DND-41 (cell line): ENCODE measurements at regions not wholly inside any gene's neighbourhood (a gene's known extent, or its start where the extent isn't known, plus 50 kb on each side); places are given as distances from the start of the nearest gene placed in this dataset.

Experiments
- ATAC-seq: fragments of 200-7000 bp; cut with Tn5 transposase; 3 replicates; pipeline ENCODE4 v1.9.1; 2021; ENCODE audit warnings: low read depth; ENCODE audit not compliant: insufficient read depth
- DNase-seq: peaks from one replicate; pipeline ENCODE4 v3.0.0-alpha.2; 2020
- H2AFZ ChIP-seq: 2 replicates; pipeline ENCODE4 v1.6.0; 2012; ENCODE audit warnings: low read depth, low read length
- H3K27ac ChIP-seq: 2 replicates; pipeline ENCODE4 v1.5.1; 2012; ENCODE audit warnings: low read length, inconsistent platforms
- H3K27me3 ChIP-seq: fragments of 200-600 bp; sonication (generic); 2 replicates; pipeline ENCODE4 v1.6.0; 2012; ENCODE audit warnings: low read length, mild to moderate bottlenecking, inconsistent platforms; ENCODE audit not compliant: insufficient read depth, poor library complexity
- H3K36me3 ChIP-seq: 2 replicates; pipeline ENCODE4 v1.5.1; 2012; ENCODE audit warnings: low read length, inconsistent platforms; ENCODE audit not compliant: insufficient read depth
- H3K4me1 ChIP-seq: 2 replicates; pipeline ENCODE4 v1.5.1; 2012; ENCODE audit warnings: mild to moderate bottlenecking, low read length; ENCODE audit not compliant: insufficient read depth
- H3K4me2 ChIP-seq: 2 replicates; pipeline ENCODE4 v1.6.0; 2012; ENCODE audit warnings: mild to moderate bottlenecking, moderate library complexity, low read length, inconsistent platforms; ENCODE audit not compliant: insufficient read depth
- H3K4me3 ChIP-seq, 2 experiments: fragments of 200-600 bp in 1 of 2; shearing (Covaris generic) in 1 of 2; 2 replicates each; pipeline ENCODE4 v1.5.1; 2012 to 2016; ENCODE audit warnings: inconsistent platforms in 2 of 2, low read length in 2 of 2, mild to moderate bottlenecking in 2 of 2, low read depth in 1 of 2, moderate library complexity in 1 of 2
- H3K79me2 ChIP-seq: 2 replicates; pipeline ENCODE4 v1.6.0; 2012; ENCODE audit warnings: low read length, inconsistent platforms; ENCODE audit not compliant: insufficient read depth
- H3K9ac ChIP-seq: 2 replicates; pipeline ENCODE4 v1.6.0; 2012; ENCODE audit warnings: low read depth, mild to moderate bottlenecking, inconsistent platforms, low read length, moderate library complexity
- H3K9me3 ChIP-seq: 2 replicates; pipeline ENCODE4 v1.5.1; 2012; ENCODE audit warnings: low read length, moderate library complexity, mild to moderate bottlenecking, inconsistent platforms; ENCODE audit not compliant: insufficient read depth, severe bottlenecking
- H4K20me1 ChIP-seq: 2 replicates; pipeline ENCODE4 v1.6.0; 2012; ENCODE audit warnings: low read length; ENCODE audit not compliant: insufficient read depth
- CTCF ChIP-seq: IDR thresholded peaks from 2 replicates; pipeline ENCODE4 v1.5.1; 2012; ENCODE audit warnings: borderline replicate concordance, low read length, moderate library complexity, mild to moderate bottlenecking; ENCODE audit not compliant: poor library complexity, severe bottlenecking; ENCODE audit errors: extremely low read depth
- EZH2 ChIP-seq: IDR thresholded peaks from 3 replicates; pipeline ENCODE4 v1.6.1; 2012; ENCODE audit warnings: borderline replicate concordance, low read depth, mild to moderate bottlenecking, moderate library complexity, low read length, inconsistent platforms; ENCODE audit not compliant: severe bottlenecking

GRCh38 chr17:77307479-77308198 lies 166.9 kb downstream of the SEC14L1 start:
- DNase-seq (no peak), ATAC-seq (no peak)
- Histone ChIP-seq H3K9me3 (no peaks in the 10 kb centered on the region), H3K4me3 (no peak overlapping the region), H3K4me1 (no peaks in the 10 kb centered on the region), H3K9ac (no peak overlapping the region), H3K36me3 (no peaks in the 10 kb centered on the region), H2AFZ (no peak overlapping the region), H3K79me2 (no peaks in the 10 kb centered on the region), H3K4me2 (no peak overlapping the region), H3K27me3 (no peaks in the 10 kb centered on the region), H4K20me1 (no peaks in the 10 kb centered on the region), H3K27ac (no peak overlapping the region)
- no peak for TF ChIP-seq CTCF
- no peak for TF ChIP-seq EZH2

- Histone ChIP-seq H4K20me1 (no peaks in the 10 kb centered on the region), H3K9me3 (no peaks in the 10 kb centered on the region), H3K27me3 (no peaks in the 10 kb centered on the region), H3K79me2 (no peaks in the 10 kb centered on the region), H3K4me1 (no peaks in the 10 kb centered on the region), H3K4me2 (no peak overlapping the region), H3K9ac (no peak overlapping the region), H3K4me3 (no peak overlapping the region), H3K27ac (no peak overlapping the region), H2AFZ (no peak overlapping the region), H3K36me3 (no peaks in the 10 kb centered on the region)
- DNase-seq, result no peak
- no peak for ATAC-seq
- TF ChIP-seq CTCF (no peak), EZH2 (no peak)
These were observed 168.3 kb downstream of the SEC14L1 start for GRCh38 chr17:77308861-77309726.

- H3K27ac ChIP-seq, result no peak overlapping the region
These were observed 169.6 kb downstream of the SEC14L1 start for GRCh38 chr17:77310336-77310735.

More at GRCh38 chr17:77310336-77310735, 169.6 kb downstream of the SEC14L1 start:
- no peak overlapping the region for H2AFZ ChIP-seq
- TF ChIP-seq CTCF (no peak), EZH2 (no peak)
- DNase-seq (no peak), ATAC-seq (no peak)
- H3K79me2 ChIP-seq, result no peaks in the 10 kb centered on the region
- H3K9ac ChIP-seq, result no peak overlapping the region
- H3K9me3 ChIP-seq, result no peaks in the 10 kb centered on the region
- no peaks in the 10 kb centered on the region for H3K27me3 ChIP-seq
- no peak overlapping the region for H3K4me2 ChIP-seq
- H3K4me1 ChIP-seq, result no peaks in the 10 kb centered on the region
- H3K36me3 ChIP-seq, result no peaks in the 10 kb centered on the region
- no peaks in the 10 kb centered on the region for H4K20me1 ChIP-seq
- no peak overlapping the region for H3K4me3 ChIP-seq
